ENCODE measurements at regions not wholly inside any gene's neighbourhood (a gene's known extent, or its start where the extent isn't known, plus 50 kb on each side); places are given as distances from the start of the nearest gene placed in this dataset.

DNA sequence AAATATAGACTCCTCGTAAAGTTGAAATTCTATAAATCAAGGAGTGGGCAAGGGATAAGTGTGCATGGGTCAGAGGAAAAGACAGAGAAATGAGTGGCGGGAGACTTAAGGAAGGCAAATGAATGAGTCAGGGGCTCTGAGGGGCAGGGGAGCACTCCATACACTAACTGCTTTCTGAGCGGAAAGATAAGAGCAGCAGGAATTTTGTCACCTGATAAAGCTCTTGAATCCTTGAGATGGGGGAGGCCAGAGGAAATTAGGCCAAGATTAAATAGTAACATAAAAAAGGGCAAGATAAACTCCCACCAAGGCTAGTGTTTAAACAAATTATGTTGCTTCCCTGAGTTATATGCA, 191.0 kb upstream of the S1PR3 start:
- POLR2A ChIA-PET = no interaction called here

GRCh38 chr9:88801214-88801796, 190.0 kb upstream of the S1PR3 start:
- Histone ChIP-seq H3K27me3 (replicated peaks; ENCODE audit: control insufficient read depth, insufficient read depth, low read length) (no peaks in the 10 kb centered on the region), H3K4me1 (no peaks in the 10 kb centered on the region), H3K36me3 (ENCODE audit: control insufficient read depth, insufficient read depth, low read length) (no peaks in the 10 kb centered on the region), H3K4me3 (ENCODE audit: low read depth, low read length) (no peak overlapping the region), H3K9me3 (no peaks in the 10 kb centered on the region; the same call in 1 of the 2 replicates)
- no peak for TF ChIP-seq CTCF (IDR thresholded peaks at IDR 0.05; ENCODE audit: insufficient read depth in 1 of 2, low read depth in 1 of 2, low read length in 1 of 2, severe bottlenecking in 1 of 2, unreplicated experiment in 1 of 2)
- CTCF ChIA-PET = no interaction called here
- no peak for DNase-seq
- peaks cover 2% of the 10 kb centered on the region for H3K9me3 Mint-ChIP-seq (ENCODE audit: unreplicated experiment)
- intact Hi-C loops (cut with micrococcal nuclease; ENCODE audit: unreplicated experiment) = no loop called here
- no TSS peak for BruUV-seq (replicated peaks)
- no peaks in the 10 kb centered on the region for H3K36me3 Mint-ChIP-seq (ENCODE audit: insufficient read depth, unreplicated experiment)
- no peak overlapping the region for H3K27ac Mint-ChIP-seq (ENCODE audit: unreplicated experiment)
- H3K27me3 Mint-ChIP-seq (ENCODE audit: insufficient read depth, unreplicated experiment) = no peaks in the 10 kb centered on the region
- no peak overlapping the region for H3K4me3 Mint-ChIP-seq (ENCODE audit: unreplicated experiment)
- H3K4me1 Mint-ChIP-seq (ENCODE audit: low read depth, unreplicated experiment) = peaks cover 11% of the 10 kb centered on the region
- POLR2A ChIA-PET = no interaction called here

More for the DNA sequence above, 191.0 kb upstream of the S1PR3 start:
- Mint-ChIP-seq H3K9me3 (ENCODE audit: unreplicated experiment) (peaks cover 12% of the 10 kb centered on the region), H3K4me3 (ENCODE audit: unreplicated experiment) (no peak overlapping the region), H3K27me3 (ENCODE audit: insufficient read depth, unreplicated experiment) (no peaks in the 10 kb centered on the region), H3K27ac (ENCODE audit: unreplicated experiment) (no peak overlapping the region), H3K36me3 (ENCODE audit: insufficient read depth, unreplicated experiment) (no peaks in the 10 kb centered on the region), H3K4me1 (ENCODE audit: low read depth, unreplicated experiment) (peaks cover 11% of the 10 kb centered on the region)
- CTCF ChIA-PET = no interaction called here
- intact Hi-C loops (cut with micrococcal nuclease; ENCODE audit: unreplicated experiment) = no loop called here
- no peak overlapping the region for H3K4me3 ChIP-seq (ENCODE audit: low read depth, low read length)
- no peaks in the 10 kb centered on the region for H3K4me1 ChIP-seq
- DNase-seq = no peak
- H3K27me3 ChIP-seq (replicated peaks; ENCODE audit: control insufficient read depth, insufficient read depth, low read length) = no peaks in the 10 kb centered on the region
- TF ChIP-seq CTCF (IDR thresholded peaks at IDR 0.05; ENCODE audit: insufficient read depth in 1 of 2, low read depth in 1 of 2, low read length in 1 of 2, severe bottlenecking in 1 of 2, unreplicated experiment in 1 of 2) = no peak
- no TSS peak for BruUV-seq (replicated peaks)
- H3K36me3 ChIP-seq (ENCODE audit: control insufficient read depth, insufficient read depth, low read length) = no peaks in the 10 kb centered on the region
- H3K9me3 ChIP-seq = no peaks in the 10 kb centered on the region; the same call in 1 of the 2 replicates

- no peaks in the 10 kb centered on the region for H3K27me3 ChIP-seq (replicated peaks; ENCODE audit: control insufficient read depth, insufficient read depth, low read length)
- no peaks in the 10 kb centered on the region for H3K9me3 ChIP-seq
- intact Hi-C loops (cut with micrococcal nuclease; ENCODE audit: unreplicated experiment) = no loop called here
- no peak for TF ChIP-seq CTCF (IDR thresholded peaks at IDR 0.05; ENCODE audit: insufficient read depth in 1 of 2, low read depth in 1 of 2, low read length in 1 of 2, severe bottlenecking in 1 of 2, unreplicated experiment in 1 of 2)
- H3K27me3 Mint-ChIP-seq (ENCODE audit: insufficient read depth, unreplicated experiment) = no peaks in the 10 kb centered on the region
- ChIA-PET POLR2A (no interaction called here), CTCF (no interaction called here)
- no peak overlapping the region for H3K4me3 Mint-ChIP-seq (ENCODE audit: unreplicated experiment)
- H3K4me1 ChIP-seq = no peaks in the 10 kb centered on the region
- no peak overlapping the region for H3K4me3 ChIP-seq (ENCODE audit: low read depth, low read length)
- no peaks in the 10 kb centered on the region for H3K9me3 Mint-ChIP-seq (ENCODE audit: unreplicated experiment)
- H3K27ac Mint-ChIP-seq (ENCODE audit: unreplicated experiment) = no peak overlapping the region
- H3K4me1 Mint-ChIP-seq (ENCODE audit: low read depth, unreplicated experiment) = peaks cover 11% of the 10 kb centered on the region
- no peaks in the 10 kb centered on the region for H3K36me3 Mint-ChIP-seq (ENCODE audit: insufficient read depth, unreplicated experiment)
- no peak for DNase-seq
- no peaks in the 10 kb centered on the region for H3K36me3 ChIP-seq (ENCODE audit: control insufficient read depth, insufficient read depth, low read length)
- no TSS peak for BruUV-seq (replicated peaks)
These were observed 188.7 kb upstream of the S1PR3 start for GRCh38 chr9:88802533-88802932.

Data from Caco-2 (cell line).